Adrenal gland (tissue), 9 donors: ENCODE measurements at regions not wholly inside any gene's neighbourhood (a gene's known extent, or its start where the extent isn't known, plus 50 kb on each side); places are given as distances from the start of the nearest gene placed in this dataset.

Experiments
- DNase-seq, 7 donors: peaks; one replicate each; pipeline ENCODE4 v3.0.0-alpha.2; 2019 to 2020
- H3K27ac ChIP-seq, 5 donors: fragments of 200-600 bp; sonication (generic) in 4 of 5; 1 replicate in 3 of 5; 2 replicates in 2 of 5; pipeline versions ENCODE4 v1.5.1 to v1.8.0; 2016 to 2020; ENCODE audit warnings: mild to moderate bottlenecking in 1 of 5
- H3K27me3 ChIP-seq: fragments of 200-600 bp; 2 replicates; pipeline ENCODE4 v1.8.0; 2021
- H3K36me3 ChIP-seq, 2 donors: fragments of 200-600 bp; replicated peaks in 1 of 2; 1 replicate in 1 of 2; 2 replicates in 1 of 2; pipeline versions ENCODE4 v1.5.1 to v1.8.0; 2018 to 2022
- H3K4me1 ChIP-seq, 2 donors: fragments of 200-600 bp; replicated peaks in 1 of 2; 1 replicate in 1 of 2; 2 replicates in 1 of 2; pipeline versions ENCODE4 v1.5.1 to v1.8.0; 2018 to 2021
- H3K4me3 ChIP-seq, 4 donors: fragments of 200-600 bp; sonication (generic) in 3 of 4; one replicate each; pipeline ENCODE4 v1.5.1; 2016 to 2018
- H3K9me3 ChIP-seq, 3 donors: fragments of 200-600 bp; sonication (generic) in 1 of 3; replicated peaks in 1 of 3; 1 replicate in 2 of 3; 2 replicates in 1 of 3; pipeline versions ENCODE4 v1.5.1 to v1.8.0; 2016 to 2021
- POLR2A ChIP-seq, 2 donors: fragments of 450-650 bp; IDR thresholded peaks; one replicate each; pipeline ENCODE4 v1.6.1; 2017; ENCODE audit warnings: antibody characterized with exemption in 2 of 2, mild to moderate bottlenecking in 2 of 2, moderate library complexity in 1 of 2
- WGBS, 4 donors: extraction: QIAGEN DNeasy Blood & Tissue Kit in 2 of 4; methylation state at CpG; one replicate each; pipeline versions ENCODE4 v1.1.5 to v1.1.7; 2013 to 2017; 5-methylcytosine and 5-hydroxymethylcytosine counted together
- intact Hi-C, 2 donors: fragments of 100-400 bp; cut with DNase I; formaldehyde crosslinking; loops; one replicate each; pipeline versions ENCODE4 v1.14.1 to v1.15.0; 2022 to 2023
- TF ChIP-seq, protein P1 (sequence below), 6 experiments: fragments of 450-650 bp in 4 of 6; fragments of 200-600 bp in 2 of 6; sonication (generic) in 1 of 6; IDR thresholded peaks; 1 replicate in 5 of 6; 2 replicates in 1 of 6; pipeline versions ENCODE4 v1.5.1 to v1.8.0; 2016 to 2021; ENCODE audit warnings: antibody characterized with exemption in 6 of 6, mild to moderate bottlenecking in 2 of 6, moderate library complexity in 1 of 6
- donor health status: healthy with polysubstance abuse.
- donor health status: Bipolar disorder and iron deficiency.
- donor health status: DM: yes; HTN: yes; CAD: no.
- donor health status: DM: no; HTN: no; CAD: no.
- donor health status: DM: no; HTN: no; CAD: no.

DNA sequence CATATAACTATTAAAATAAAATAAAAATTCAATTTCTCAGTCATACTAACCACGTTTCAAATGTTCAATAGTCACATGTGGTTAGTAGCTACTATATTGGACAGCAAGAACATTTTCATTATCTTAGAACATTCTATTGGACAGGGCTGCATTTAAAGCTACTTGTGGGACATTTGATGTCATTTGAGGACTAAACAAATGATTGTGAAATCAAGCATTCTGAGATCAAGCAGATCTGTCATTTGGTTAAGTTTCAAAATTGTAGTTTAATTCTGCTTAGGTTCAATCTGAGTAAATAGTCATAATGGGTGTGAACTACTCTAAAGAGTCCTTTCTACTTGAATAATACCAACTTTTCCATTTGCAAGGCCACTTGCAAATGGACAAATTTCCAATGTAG, 226.9 kb upstream of the C9orf72 start:
- Histone ChIP-seq H3K36me3 (no peaks in the 10 kb centered on the region), H3K27me3 (peaks cover 4% of the 10 kb centered on the region), H3K4me1 (no peaks in the 10 kb centered on the region), H3K27ac (no peak overlapping the region), H3K4me3 (no peak overlapping the region), H3K9me3 (no peaks in the 10 kb centered on the region)
- intact Hi-C loops, result no loop called here
- 20 to 39% (median 25%) methylated on average over 1 of the region's 1 CpG for WGBS, 4 donors
- DNase-seq, result no peak
- no peak for TF ChIP-seq POLR2A (IDR thresholded peaks at IDR 0.05)
- TF ChIP-seq, protein P1, sequence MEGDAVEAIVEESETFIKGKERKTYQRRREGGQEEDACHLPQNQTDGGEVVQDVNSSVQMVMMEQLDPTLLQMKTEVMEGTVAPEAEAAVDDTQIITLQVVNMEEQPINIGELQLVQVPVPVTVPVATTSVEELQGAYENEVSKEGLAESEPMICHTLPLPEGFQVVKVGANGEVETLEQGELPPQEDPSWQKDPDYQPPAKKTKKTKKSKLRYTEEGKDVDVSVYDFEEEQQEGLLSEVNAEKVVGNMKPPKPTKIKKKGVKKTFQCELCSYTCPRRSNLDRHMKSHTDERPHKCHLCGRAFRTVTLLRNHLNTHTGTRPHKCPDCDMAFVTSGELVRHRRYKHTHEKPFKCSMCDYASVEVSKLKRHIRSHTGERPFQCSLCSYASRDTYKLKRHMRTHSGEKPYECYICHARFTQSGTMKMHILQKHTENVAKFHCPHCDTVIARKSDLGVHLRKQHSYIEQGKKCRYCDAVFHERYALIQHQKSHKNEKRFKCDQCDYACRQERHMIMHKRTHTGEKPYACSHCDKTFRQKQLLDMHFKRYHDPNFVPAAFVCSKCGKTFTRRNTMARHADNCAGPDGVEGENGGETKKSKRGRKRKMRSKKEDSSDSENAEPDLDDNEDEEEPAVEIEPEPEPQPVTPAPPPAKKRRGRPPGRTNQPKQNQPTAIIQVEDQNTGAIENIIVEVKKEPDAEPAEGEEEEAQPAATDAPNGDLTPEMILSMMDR (IDR thresholded peaks at IDR 0.05), result no peak

DNA sequence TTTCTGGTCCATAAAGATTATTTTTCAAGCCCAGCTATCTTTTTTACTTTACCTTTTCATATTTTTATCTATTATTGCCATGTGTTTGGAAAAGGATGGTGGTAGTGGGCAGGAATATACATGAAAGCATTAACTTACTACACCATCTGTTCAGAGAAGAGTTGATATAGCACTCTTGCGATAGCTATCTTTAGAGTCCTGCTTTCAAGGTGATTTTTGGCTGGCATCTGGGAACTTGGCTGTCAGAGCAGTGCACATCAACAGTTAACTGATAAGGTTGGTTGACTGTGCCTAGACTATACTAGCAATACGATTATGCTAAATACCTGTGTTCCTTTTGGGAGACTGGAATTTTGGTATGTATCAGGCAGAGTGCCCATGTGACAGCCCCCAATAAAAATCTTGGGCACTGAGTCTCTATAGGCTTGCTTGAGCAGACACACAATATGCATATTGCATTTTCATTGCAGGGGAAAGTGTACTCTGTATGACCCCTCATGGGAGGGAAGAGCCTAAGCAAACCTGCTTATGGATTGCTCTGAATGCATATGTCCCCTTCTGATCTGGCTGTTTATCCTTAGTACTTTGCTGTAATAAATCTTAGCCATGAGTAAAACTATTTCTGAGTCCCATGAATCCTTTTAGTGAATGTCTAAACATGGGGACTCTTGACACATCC, 227.6 kb upstream of the C9orf72 start:
- TF ChIP-seq, protein P1 (IDR thresholded peaks at IDR 0.05), result no peak
- no peak for TF ChIP-seq POLR2A (IDR thresholded peaks at IDR 0.05)
- WGBS, 4 donors, result 56 to 73% (median 64%) methylated on average over 2 of the region's 2 CpGs
- intact Hi-C loops, result no loop called here

DNA sequence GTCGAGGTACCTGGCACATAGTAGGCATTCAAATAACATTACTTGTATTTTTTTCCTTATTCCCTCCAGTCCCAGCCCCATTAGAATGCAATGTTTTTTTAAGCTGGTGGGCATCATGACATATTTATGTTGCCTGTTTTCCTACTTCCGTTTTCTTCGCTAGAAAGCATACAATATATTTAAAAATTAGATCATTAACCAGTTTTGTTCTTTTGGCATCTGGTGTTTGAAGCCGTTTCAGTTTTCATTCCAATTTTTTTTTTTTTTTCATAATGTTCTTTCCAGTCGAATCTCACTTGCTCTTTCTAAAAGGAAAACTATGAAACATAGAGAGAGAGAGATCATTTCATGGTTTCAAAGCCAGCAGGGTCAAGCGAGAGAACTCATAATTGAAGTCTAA, 228.3 kb upstream of the C9orf72 start:
- peaks cover 4% of the 10 kb centered on the region for H3K27me3 ChIP-seq
- TF ChIP-seq, protein P1 (IDR thresholded peaks at IDR 0.05), result no peak
- no peak for TF ChIP-seq POLR2A (IDR thresholded peaks at IDR 0.05)
- WGBS, 4 donors, result 53 to 58% (median 56%) methylated on average over 6 of the region's 6 CpGs
- H3K4me1 ChIP-seq, result no peaks in the 10 kb centered on the region
- DNase-seq, result no peak
- H3K4me3 ChIP-seq, result no peak overlapping the region
- no peaks in the 10 kb centered on the region for H3K9me3 ChIP-seq
- no peak overlapping the region for H3K27ac ChIP-seq
- intact Hi-C loops, result no loop called here
- H3K36me3 ChIP-seq, result no peaks in the 10 kb centered on the region

More for the DNA sequence above, 227.6 kb upstream of the C9orf72 start:
- Histone ChIP-seq H3K9me3 (no peaks in the 10 kb centered on the region), H3K4me1 (no peaks in the 10 kb centered on the region), H3K36me3 (no peaks in the 10 kb centered on the region), H3K4me3 (no peak overlapping the region), H3K27ac (no peak overlapping the region), H3K27me3 (peaks cover 4% of the 10 kb centered on the region)
- DNase-seq, result no peak

DNA sequence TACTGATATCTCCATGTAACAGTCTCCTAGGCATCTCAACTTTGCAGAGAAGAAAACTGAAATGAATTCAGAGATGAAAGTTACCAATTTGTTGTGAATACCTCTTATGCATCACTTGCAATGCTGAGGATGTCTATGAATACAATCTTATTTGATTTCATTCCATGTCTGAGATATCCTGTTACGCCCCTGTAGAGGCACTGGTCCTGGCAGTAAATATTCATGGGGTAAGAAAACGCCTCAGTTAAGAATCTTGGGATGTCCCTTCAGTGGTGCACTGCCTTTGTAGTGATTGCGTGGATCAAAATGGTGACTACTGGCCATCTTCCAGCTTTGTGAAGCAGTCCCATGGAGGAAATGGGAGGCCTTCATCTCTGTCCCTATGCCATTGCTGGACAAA, 229.1 kb upstream of the C9orf72 start:
- H3K36me3 ChIP-seq, result no peaks in the 10 kb centered on the region
- no peak for DNase-seq
- TF ChIP-seq POLR2A (IDR thresholded peaks at IDR 0.05), result no peak
- TF ChIP-seq, protein P1 (IDR thresholded peaks at IDR 0.05), result no peak
- intact Hi-C loops, result no loop called here
- H3K27me3 ChIP-seq, result no peaks in the 10 kb centered on the region
- WGBS, 4 donors, result 79 to 89% (median 83%) methylated on average over 3 of the region's 3 CpGs
- no peak overlapping the region for H3K27ac ChIP-seq
- H3K9me3 ChIP-seq, result no peaks in the 10 kb centered on the region
- no peak overlapping the region for H3K4me3 ChIP-seq
- no peaks in the 10 kb centered on the region for H3K4me1 ChIP-seq
